MCF 10A (cell line): ENCODE measurements at regions not wholly inside any gene's neighbourhood (a gene's known extent, or its start where the extent isn't known, plus 50 kb on each side); places are given as distances from the start of the nearest gene placed in this dataset.
A peak's percentile ranks its signal among the peaks of the same experiment; 100 is the strongest.
"Not testable (repeated sequence)": the region's sequence is repeated elsewhere in the genome, so short reads cannot be mapped to it uniquely, and the experiment has no call there.

Source experiments
- BruUV-seq: library from RNA; stranded (reverse); fragments of 400-500 nt; replicated peaks from 2 replicates; lab custom pipeline; 2021; lab: Mats Ljungman, UMichigan
- CTCF ChIA-PET: fragments of 300-600 bp; sonication (Branson Sonifier 250); formaldehyde crosslinking; extraction: SDS; loops from one replicate; lab custom pipeline; 2021; ENCODE audit warnings: antibody characterized with exemption, inconsistent platforms; lab: Yijun Ruan, JAX
- POLR2A ChIA-PET: fragments of 300-600, 350-650 bp; sonication (Branson Sonifier 250); formaldehyde crosslinking; extraction: SDS; loops from one replicate; lab custom pipeline; 2020; ENCODE audit warnings: antibody characterized with exemption, inconsistent platforms; lab: Yijun Ruan, JAX
- DNase-seq: peaks from one replicate; pipeline ENCODE4 v3.0.0-alpha.2; 2018; ENCODE audit not compliant: unreplicated experiment
- H3K27ac Mint-ChIP-seq: one replicate; pipeline ENCODE4 v1.8.0; 2022; ENCODE audit warnings: mild to moderate bottlenecking, low read depth, mixed read lengths; ENCODE audit not compliant: unreplicated experiment
- H3K27me3 Mint-ChIP-seq: one replicate; pipeline ENCODE4 v1.8.0; 2022; ENCODE audit warnings: mixed read lengths; ENCODE audit not compliant: insufficient read depth, unreplicated experiment
- H3K36me3 Mint-ChIP-seq: one replicate; pipeline ENCODE4 v1.8.0; 2022; ENCODE audit warnings: mild to moderate bottlenecking, moderate library complexity, mixed read lengths; ENCODE audit not compliant: insufficient read depth, unreplicated experiment
- H3K4me1 Mint-ChIP-seq: one replicate; pipeline ENCODE4 v1.8.0; 2022; ENCODE audit warnings: mixed read lengths; ENCODE audit not compliant: insufficient read depth, unreplicated experiment
- H3K4me3 Mint-ChIP-seq: one replicate; pipeline ENCODE4 v1.8.0; 2022; ENCODE audit warnings: mild to moderate bottlenecking, moderate library complexity, mixed read lengths; ENCODE audit not compliant: unreplicated experiment
- H3K9me3 Mint-ChIP-seq: one replicate; pipeline ENCODE4 v1.8.0; 2022; ENCODE audit warnings: mixed read lengths; ENCODE audit not compliant: unreplicated experiment
- intact Hi-C: fragments of 100-400 bp; cut with micrococcal nuclease; formaldehyde crosslinking; loops from 2 replicates; pipeline ENCODE4 v1.14.1; 2022
- TF ChIP-seq, protein P1 (sequence below): fragments of 200-600 bp; IDR thresholded peaks from one replicate; pipeline ENCODE4 v1.8.0; 2022; ENCODE audit warnings: antibody characterized with exemption, mild to moderate bottlenecking; ENCODE audit not compliant: unreplicated experiment

- TF ChIP-seq, protein P1, sequence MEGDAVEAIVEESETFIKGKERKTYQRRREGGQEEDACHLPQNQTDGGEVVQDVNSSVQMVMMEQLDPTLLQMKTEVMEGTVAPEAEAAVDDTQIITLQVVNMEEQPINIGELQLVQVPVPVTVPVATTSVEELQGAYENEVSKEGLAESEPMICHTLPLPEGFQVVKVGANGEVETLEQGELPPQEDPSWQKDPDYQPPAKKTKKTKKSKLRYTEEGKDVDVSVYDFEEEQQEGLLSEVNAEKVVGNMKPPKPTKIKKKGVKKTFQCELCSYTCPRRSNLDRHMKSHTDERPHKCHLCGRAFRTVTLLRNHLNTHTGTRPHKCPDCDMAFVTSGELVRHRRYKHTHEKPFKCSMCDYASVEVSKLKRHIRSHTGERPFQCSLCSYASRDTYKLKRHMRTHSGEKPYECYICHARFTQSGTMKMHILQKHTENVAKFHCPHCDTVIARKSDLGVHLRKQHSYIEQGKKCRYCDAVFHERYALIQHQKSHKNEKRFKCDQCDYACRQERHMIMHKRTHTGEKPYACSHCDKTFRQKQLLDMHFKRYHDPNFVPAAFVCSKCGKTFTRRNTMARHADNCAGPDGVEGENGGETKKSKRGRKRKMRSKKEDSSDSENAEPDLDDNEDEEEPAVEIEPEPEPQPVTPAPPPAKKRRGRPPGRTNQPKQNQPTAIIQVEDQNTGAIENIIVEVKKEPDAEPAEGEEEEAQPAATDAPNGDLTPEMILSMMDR = no peak
- DNase-seq = no peak
- Mint-ChIP-seq H3K27ac (no peak overlapping the region), H3K36me3 (peaks cover 6% of the 10 kb centered on the region), H3K9me3 (no peaks in the 10 kb centered on the region), H3K4me1 (peaks cover 11% of the 10 kb centered on the region), H3K4me3 (no peak overlapping the region), H3K27me3 (no peaks in the 10 kb centered on the region)
- no TSS peak for BruUV-seq
- ChIA-PET POLR2A (interaction anchor here (0.6 to 2.1 kb wide), 6 partner anchors 15 to 156 kb away, joined by 3 to 8 read pairs (median 4); no protein-coding TSS in a partner anchor), CTCF (interaction anchor here (0.5 to 1.4 kb wide), 4 partner anchors 10 to 137 kb away, joined by 3 to 5 read pairs (median 4); no protein-coding TSS in a partner anchor)
- intact Hi-C loops = loop anchor here (10.0 kb wide), 1 partner anchor 285 kb away; no protein-coding TSS in a partner anchor
These were observed 186.2 kb upstream of the ZNF217 start for GRCh38 chr20:53779822-53780221.

GRCh38 chr20:53778736-53779135, 185.1 kb upstream of the ZNF217 start:
- Mint-ChIP-seq H3K4me3 (no peak overlapping the region), H3K4me1 (peaks cover 21% of the 10 kb centered on the region), H3K9me3 (no peaks in the 10 kb centered on the region), H3K27me3 (no peaks in the 10 kb centered on the region), H3K36me3 (peaks cover 6% of the 10 kb centered on the region), H3K27ac (no peak overlapping the region)
- TF ChIP-seq, protein P1 = no peak
- POLR2A ChIA-PET = interaction anchor here (0.9 to 1.5 kb wide), 4 partner anchors 8 to 196 kb away, joined by 3 read pairs; no protein-coding TSS in a partner anchor
- no peak for DNase-seq
- CTCF ChIA-PET = interaction anchor here (0.9 to 1.4 kb wide), 3 partner anchors 11 to 136 kb away, joined by 3 read pairs; no protein-coding TSS in a partner anchor
- intact Hi-C loops = loop anchor here (10.0 kb wide), 1 partner anchor 286 kb away; no protein-coding TSS in a partner anchor
- no TSS peak for BruUV-seq

- POLR2A ChIA-PET = interaction anchor here (0.6 to 1.5 kb wide), 6 partner anchors 8 to 195 kb away, joined by 3 to 4 read pairs (median 3); no protein-coding TSS in a partner anchor
- no peaks in the 10 kb centered on the region for H3K27me3 Mint-ChIP-seq
- no TSS peak for BruUV-seq
- peak overlapping the region; percentile 10 for H3K4me3 Mint-ChIP-seq
- peak; percentile 69 for DNase-seq
- intact Hi-C loops = loop anchor here (10.0 kb wide), 1 partner anchor 287 kb away; no protein-coding TSS in a partner anchor
- CTCF ChIA-PET = interaction anchor here (0.6 to 1.0 kb wide), 5 partner anchors 13 to 125 kb away, joined by 3 to 6 read pairs (median 3); no protein-coding TSS in a partner anchor
- H3K9me3 Mint-ChIP-seq = no peaks in the 10 kb centered on the region
- H3K4me1 Mint-ChIP-seq = peaks cover 21% of the 10 kb centered on the region
- TF ChIP-seq, protein P1 = no peak
- H3K36me3 Mint-ChIP-seq = peaks cover 6% of the 10 kb centered on the region
- H3K27ac Mint-ChIP-seq = peak overlapping the region; percentile 33
These were observed 184.4 kb upstream of the ZNF217 start for GRCh38 chr20:53778041-53778516.

- peak overlapping the region; percentile 33 for H3K27ac Mint-ChIP-seq
- POLR2A ChIA-PET = interaction anchor here (0.8 to 1.5 kb wide), 5 partner anchors 9 to 195 kb away, joined by 3 to 4 read pairs (median 3); no protein-coding TSS in a partner anchor
- H3K27me3 Mint-ChIP-seq, H3K9me3 Mint-ChIP-seq, BruUV-seq, H3K36me3 Mint-ChIP-seq, H3K4me3 Mint-ChIP-seq, DNase-seq: not testable (repeated sequence)
- CTCF ChIA-PET = interaction anchor here (0.6 to 1.5 kb wide), 5 partner anchors 8 to 93 kb away, joined by 3 to 6 read pairs (median 3); no protein-coding TSS in a partner anchor
- intact Hi-C loops = loop anchor here (10.0 kb wide), 1 partner anchor 287 kb away; no protein-coding TSS in a partner anchor
- H3K4me1 Mint-ChIP-seq = peaks cover 21% of the 10 kb centered on the region
These were observed 183.8 kb upstream of the ZNF217 start for GRCh38 chr20:53777402-53777801.
